ENCODE measurements at regions not wholly inside any gene's neighbourhood (a gene's known extent, or its start where the extent isn't known, plus 50 kb on each side); places are given as distances from the start of the nearest gene placed in this dataset.

DNA sequence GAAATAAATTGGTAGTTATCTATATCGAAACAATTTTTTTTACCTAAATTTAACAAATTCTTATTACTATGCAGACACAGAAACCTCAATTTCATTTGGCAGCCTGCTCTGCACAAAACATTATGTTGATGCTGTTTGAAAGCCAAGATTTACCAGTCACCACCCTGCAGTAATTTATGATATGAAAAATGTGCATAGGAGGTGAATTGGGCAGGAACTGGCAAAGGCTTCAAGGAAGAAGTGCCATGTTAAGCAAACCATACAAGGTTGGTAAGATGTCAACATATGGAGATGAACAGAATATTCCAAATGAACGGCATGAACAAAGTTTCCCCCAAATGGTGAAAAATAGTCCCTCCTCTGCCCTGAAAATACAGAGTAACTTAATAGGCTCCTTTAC is 54.2 kb upstream of the TAB2 start:
- TF ChIP-seq CTCF (IDR thresholded peaks at IDR 0.05) (no peak), EP300 (IDR thresholded peaks at IDR 0.05) (no peak), POLR2A (IDR thresholded peaks at IDR 0.05) (no peak)
